ENCODE measurements at regions not wholly inside any gene's neighbourhood (a gene's known extent, or its start where the extent isn't known, plus 50 kb on each side); places are given as distances from the start of the nearest gene placed in this dataset.

DNA sequence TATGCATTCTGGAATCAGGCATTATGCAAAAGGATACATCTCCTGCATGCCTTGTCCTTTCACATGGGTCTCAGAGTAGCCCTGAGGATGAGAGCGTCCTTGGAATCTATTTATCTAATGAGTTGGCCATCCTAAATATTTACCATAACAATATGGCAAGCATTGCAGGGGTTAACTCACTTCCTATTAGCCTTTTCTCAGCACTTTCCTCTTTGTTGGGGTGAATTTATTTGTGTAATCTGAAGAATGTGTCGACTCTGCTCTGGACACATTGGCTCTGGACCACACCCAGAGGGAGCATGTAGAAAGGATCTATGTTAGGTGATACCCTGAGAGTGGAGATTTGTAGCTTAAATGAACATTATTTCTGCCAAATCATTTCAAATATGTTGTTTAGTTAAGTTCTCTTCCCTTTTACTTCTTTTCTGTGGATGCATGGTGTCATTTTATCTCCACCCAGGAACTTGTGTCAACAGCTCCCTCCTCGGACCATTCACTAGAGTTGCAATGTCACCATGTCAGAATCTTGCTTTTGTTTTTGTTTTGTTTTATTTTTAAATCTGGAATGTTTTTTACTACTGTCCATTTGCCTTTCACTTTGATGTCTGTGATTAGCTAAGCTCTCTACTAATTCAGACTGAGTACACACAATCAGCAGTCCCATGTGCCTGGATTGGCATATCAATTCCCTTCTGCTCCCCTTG, 757.0 kb upstream of the MMS22L start:
- DNase-seq (ENCODE audit: insufficient read length, low spot score) (no peak), FAIRE-seq (no peak)
- TF ChIP-seq, protein P1, sequence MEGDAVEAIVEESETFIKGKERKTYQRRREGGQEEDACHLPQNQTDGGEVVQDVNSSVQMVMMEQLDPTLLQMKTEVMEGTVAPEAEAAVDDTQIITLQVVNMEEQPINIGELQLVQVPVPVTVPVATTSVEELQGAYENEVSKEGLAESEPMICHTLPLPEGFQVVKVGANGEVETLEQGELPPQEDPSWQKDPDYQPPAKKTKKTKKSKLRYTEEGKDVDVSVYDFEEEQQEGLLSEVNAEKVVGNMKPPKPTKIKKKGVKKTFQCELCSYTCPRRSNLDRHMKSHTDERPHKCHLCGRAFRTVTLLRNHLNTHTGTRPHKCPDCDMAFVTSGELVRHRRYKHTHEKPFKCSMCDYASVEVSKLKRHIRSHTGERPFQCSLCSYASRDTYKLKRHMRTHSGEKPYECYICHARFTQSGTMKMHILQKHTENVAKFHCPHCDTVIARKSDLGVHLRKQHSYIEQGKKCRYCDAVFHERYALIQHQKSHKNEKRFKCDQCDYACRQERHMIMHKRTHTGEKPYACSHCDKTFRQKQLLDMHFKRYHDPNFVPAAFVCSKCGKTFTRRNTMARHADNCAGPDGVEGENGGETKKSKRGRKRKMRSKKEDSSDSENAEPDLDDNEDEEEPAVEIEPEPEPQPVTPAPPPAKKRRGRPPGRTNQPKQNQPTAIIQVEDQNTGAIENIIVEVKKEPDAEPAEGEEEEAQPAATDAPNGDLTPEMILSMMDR (IDR thresholded peaks at IDR 0.05; ENCODE audit: insufficient read depth, missing control alignments): peak; percentile 45

DNA sequence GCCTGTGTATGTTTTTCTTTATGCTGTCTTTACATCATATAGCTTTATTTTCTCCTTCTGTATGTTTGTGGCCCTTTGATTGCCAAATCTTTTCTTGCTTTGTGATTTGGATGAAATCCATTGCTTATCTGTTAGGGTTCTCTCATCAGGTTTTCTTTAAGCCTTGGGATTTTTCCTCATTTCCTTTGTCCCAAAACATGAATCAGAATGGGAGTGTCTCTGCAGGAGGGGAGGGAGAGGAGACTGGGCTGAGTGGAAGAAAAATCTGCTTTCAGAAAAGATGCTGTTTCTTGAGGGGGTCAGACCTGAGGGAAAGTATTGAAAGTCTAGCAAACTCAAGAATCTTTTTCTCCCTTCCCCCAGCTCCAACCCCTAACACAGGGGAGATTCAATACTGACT, 758.0 kb upstream of the MMS22L start:
- no peak for DNase-seq (ENCODE audit: insufficient read length, low spot score)
- FAIRE-seq: no peak
- TF ChIP-seq, protein P1 (IDR thresholded peaks at IDR 0.05; ENCODE audit: insufficient read depth, missing control alignments): no peak

DNA sequence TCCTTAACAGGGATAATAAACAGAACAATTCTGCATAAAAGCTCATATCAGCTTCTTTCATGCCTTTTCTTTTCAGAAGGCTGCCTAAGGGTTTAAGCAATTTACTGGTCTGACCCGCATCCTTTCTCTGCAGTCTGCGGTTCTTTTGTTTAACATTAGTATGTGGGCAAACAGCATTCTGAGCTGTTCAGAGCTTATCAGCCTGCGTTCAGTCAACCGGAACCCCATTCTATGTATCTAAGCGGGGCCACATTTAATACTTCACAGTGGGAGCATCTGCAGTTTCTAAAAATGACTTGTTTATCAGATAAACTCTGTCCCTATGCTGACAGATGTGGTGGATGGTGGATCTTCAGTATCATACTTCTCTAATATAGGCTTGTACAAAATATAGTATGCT, 758.9 kb upstream of the MMS22L start:
- FAIRE-seq (no peak), DNase-seq (ENCODE audit: insufficient read length, low spot score) (no peak)
- TF ChIP-seq, protein P1 (IDR thresholded peaks at IDR 0.05; ENCODE audit: insufficient read depth, missing control alignments): no peak

DNA sequence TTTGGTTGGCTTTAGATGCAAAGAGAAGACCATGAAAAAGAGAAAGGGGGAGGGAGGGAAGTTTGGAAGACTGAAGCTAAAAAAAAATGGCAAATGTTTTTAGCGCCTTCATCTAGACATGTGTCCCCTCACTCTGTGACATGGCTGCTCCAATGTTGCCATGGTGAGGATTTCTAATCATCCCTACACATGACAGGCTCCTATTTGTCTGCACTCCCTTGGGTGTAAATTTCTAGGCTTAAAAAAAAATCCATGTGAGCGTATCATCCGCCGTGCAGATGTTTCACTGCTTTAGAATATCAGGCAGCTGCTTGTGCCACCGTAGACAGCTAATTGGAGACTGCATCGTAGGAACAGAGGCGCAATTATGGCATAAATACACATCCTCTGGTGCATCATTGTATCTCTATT, 761.1 kb upstream of the MMS22L start:
- DNase-seq (ENCODE audit: insufficient read length, low spot score) (no peak), FAIRE-seq (peak; percentile 38)
- TF ChIP-seq, protein P1 (IDR thresholded peaks at IDR 0.05; ENCODE audit: insufficient read depth, missing control alignments): no peak

DNA sequence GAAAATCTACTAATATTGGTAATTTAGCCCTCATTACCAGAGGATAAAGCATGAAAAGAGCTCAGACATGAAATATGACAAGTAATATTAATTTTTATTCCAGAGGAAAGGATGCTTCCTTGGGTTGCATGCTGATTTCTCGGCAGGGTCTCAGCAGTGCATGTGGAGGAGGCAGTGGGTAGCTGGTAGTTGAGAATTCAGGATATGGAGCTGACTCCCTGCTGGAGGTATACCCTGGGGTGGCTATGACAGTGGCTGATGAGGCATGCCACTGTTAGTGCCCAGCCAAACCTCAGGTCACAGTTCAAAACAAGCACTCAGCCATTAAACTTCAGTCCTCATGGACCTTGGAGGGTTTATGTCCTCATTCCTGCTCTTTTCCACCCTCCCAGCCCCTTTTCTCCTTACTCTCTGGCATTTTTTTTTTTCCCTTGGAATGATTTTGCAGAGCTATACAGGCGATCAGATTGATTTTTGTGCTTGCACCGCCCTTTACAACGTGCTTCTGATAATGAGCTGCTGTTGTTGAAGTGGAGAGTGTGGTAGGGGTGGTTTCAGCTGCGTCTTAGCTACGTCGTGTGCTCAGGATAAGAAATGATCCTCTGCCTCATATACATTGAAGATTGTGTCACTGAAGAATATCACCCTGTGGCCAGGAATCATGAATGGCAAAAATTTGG, 761.9 kb upstream of the MMS22L start:
- FAIRE-seq (no peak), DNase-seq (ENCODE audit: insufficient read length, low spot score) (no peak)
- TF ChIP-seq, protein P1 (IDR thresholded peaks at IDR 0.05; ENCODE audit: insufficient read depth, missing control alignments): no peak

DNA sequence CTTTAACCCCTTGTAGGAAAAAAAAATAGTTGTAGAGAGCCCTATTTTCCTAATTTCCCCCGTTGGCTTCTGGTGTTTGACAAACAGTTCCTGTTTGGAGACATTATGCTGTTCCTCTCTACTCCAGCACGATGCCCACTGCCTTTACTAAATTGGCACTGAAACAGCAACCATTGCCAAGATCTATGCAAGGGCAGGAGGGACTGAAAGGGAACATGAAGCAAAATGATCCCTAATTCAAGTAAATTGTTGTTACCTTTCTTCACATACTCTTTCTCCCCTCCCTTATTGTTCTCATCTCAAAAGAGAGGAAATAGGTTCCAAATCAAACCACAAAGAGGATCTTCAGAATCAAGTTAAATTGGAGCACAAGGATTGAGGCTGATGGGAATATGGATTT, 764.1 kb upstream of the MMS22L start:
- no peak for DNase-seq (ENCODE audit: insufficient read length, low spot score)
- FAIRE-seq: no peak
- TF ChIP-seq, protein P1 (IDR thresholded peaks at IDR 0.05; ENCODE audit: insufficient read depth, missing control alignments): no peak

DNA sequence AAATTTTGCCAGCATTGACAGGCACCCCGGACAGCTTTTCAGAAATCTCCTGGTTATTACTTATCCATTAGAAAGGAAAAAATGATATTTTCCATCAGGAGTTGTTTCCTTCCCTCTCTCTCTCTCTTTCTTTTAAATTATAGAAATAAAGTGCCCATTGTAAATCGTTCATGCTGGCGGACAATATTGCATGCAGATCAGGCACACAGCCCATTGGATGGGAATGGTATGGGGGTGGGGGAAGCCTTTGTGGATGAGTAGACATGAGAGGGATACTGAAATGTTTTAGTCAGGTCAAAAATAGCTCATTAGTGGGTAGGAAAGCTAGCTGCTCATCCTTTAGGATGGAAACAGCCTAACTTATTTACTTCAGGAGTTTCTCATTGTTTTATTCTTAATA, 764.9 kb upstream of the MMS22L start:
- FAIRE-seq (no peak), DNase-seq (ENCODE audit: insufficient read length, low spot score) (no peak)
- TF ChIP-seq, protein P1 (IDR thresholded peaks at IDR 0.05; ENCODE audit: insufficient read depth, missing control alignments): no peak
